Suprapubic skin (tissue), 4 donors: ENCODE measurements at regions not wholly inside any gene's neighbourhood (a gene's known extent, or its start where the extent isn't known, plus 50 kb on each side); places are given as distances from the start of the nearest gene placed in this dataset.
A peak's percentile ranks its signal among the peaks of the same experiment; 100 is the strongest.

ENCODE experiments used
- CTCF ChIP-seq, 2 donors: fragments of 200-600 bp in 1 of 2; fragments of 450-650 bp in 1 of 2; sonication (generic) in 1 of 2; IDR thresholded peaks; one replicate each; pipeline ENCODE4 v1.5.1; 2016 to 2019; ENCODE audit warnings: antibody characterized with exemption in 2 of 2, mild to moderate bottlenecking in 1 of 2, moderate library complexity in 1 of 2
- EP300 ChIP-seq: sonication (generic); formaldehyde crosslinking; IDR thresholded peaks from one replicate; pipeline ENCODE4 v1.6.1; 2017; ENCODE audit warnings: antibody characterized with exemption
- POLR2A ChIP-seq, 2 donors: fragments of 450-650 bp; IDR thresholded peaks; one replicate each; pipeline ENCODE4 v1.6.1; 2017; ENCODE audit warnings: antibody characterized with exemption in 2 of 2, mild to moderate bottlenecking in 2 of 2, moderate library complexity in 2 of 2
- POLR2AphosphoS5 ChIP-seq, 3 donors: sonication (generic); formaldehyde crosslinking; IDR thresholded peaks; one replicate each; pipeline ENCODE4 v1.6.1; 2017; ENCODE audit warnings: antibody characterized with exemption in 3 of 3

- peak in 1 of 2 donors; percentile 34 for TF ChIP-seq CTCF (IDR thresholded peaks at IDR 0.05)
- no peak for TF ChIP-seq POLR2A (IDR thresholded peaks at IDR 0.05)
- no peak for TF ChIP-seq EP300
- no peak for TF ChIP-seq POLR2AphosphoS5 (IDR thresholded peaks at IDR 0.05)
Observed at GRCh38 chr10:123380491-123381085, 226.4 kb downstream of the BUB3 start.
